HT1080 (cell line): ENCODE measurements at regions not wholly inside any gene's neighbourhood (a gene's known extent, or its start where the extent isn't known, plus 50 kb on each side); places are given as distances from the start of the nearest gene placed in this dataset.
A peak's percentile ranks its signal among the peaks of the same experiment; 100 is the strongest.

Source experiments
- DNase-seq: peaks from one replicate; pipeline ENCODE4 v3.0.0-alpha.2; 2015; ENCODE audit warnings: low read depth

DNA sequence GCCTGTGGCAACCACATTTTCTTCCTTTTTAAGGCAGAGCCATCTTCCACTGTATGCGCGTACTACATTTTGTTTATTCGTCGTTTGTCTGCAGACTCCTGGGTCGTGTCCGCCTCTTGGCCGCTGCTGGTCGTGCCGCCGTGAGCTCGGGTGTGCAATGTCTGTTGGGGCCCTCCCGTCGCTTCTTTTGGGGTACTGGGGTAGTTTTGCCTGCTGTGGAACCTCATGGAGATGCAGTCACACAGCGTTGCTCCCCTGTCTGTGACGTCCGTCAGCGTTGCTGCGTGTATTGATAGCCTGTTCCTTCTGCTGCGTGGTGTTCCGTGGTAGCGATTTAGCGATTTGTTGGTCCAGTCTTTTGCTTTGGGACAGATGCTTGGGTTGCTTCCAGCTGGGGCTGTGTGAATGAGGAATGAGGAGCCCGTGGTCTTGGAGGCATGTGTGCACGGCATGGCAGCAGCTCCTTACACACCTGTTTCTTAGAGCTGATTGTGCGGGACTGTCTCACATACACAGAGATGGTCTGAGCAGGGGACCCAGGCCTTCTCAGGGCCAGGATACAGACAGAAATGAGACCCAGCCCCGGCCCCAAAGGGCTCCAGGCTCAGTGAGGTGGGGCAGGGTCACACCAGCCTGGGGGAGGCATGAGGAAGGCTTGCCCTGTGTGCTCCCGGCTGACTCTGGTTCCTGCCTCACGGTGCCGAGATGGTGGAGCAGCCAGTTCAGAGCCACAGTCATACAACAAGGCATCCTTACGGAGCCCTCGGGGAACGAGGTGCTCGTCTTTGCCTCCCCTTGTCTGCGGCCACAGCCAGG, 78.4 kb upstream of the GSE1 start:
- no peak for DNase-seq

GRCh38 chr16:85535352-85536072, 77.6 kb upstream of the GSE1 start:
- no peak for DNase-seq

DNA sequence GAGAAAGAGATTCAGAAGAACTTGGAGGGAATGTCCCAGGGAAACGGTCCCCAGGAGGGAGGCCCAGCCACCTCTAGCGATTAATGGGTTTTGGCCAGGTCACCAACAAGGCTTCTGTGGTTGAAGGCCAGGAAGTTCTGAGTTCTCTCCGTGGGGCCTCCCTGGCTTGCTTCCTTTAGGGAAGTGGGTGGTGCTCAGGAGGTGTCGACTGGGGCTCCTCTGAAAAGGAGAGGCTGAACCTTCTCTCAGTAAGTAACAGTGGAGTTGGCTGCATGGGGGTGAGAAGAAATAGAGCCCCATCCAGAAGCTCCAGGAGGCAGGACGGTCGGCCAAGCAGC, 77.1 kb upstream of the GSE1 start:
- no peak for DNase-seq

DNA sequence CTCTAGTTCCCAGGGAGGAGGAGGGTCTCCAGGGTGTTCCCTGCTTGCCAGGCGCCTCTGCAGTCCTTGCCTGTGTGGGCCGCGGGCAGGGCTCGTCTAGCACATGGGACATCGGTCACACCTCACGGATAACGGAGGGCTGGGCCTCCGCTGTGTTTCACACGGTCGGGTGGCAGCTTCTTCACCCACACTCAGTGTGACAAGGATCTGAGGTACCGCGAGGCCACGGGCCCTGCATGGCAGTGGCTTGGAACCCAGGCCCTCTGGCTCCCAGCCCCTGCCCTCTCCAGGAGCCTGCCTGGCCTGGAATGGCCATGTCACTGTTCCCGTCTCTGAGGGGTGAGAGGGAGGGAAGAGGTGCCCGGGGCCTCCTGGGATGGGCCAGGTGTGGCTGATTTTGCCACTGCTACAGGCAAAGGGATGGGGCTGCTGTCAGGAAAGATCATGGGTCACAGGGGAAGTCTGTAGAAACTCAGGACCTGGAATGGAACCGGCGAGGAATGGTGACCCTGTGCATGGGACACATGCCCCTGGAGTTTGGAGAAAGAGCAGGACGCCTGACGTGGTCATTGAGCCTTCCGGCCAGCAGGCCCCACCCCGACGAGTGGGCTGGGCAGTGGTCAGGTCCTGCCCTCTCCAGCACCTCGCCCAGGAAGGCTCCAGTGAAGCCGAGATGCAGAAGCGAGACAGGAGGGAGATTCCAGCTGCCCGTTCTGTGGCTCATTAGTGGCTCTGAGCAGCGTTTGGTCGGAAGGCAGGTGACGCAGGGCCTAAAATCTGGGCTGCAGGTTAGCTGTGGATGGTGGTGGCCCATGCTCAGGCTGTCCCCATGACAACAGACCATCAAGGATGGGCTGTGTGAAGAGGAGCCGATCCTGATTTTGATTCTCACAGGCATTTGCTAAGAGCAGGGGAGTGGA, 76.5 kb upstream of the GSE1 start:
- DNase-seq = no peak

GRCh38 chr16:85537331-85537788, 75.8 kb upstream of the GSE1 start:
- DNase-seq = no peak

- no peak for DNase-seq
Observed at GRCh38 chr16:85537795-85538401, 75.2 kb upstream of the GSE1 start.

DNA sequence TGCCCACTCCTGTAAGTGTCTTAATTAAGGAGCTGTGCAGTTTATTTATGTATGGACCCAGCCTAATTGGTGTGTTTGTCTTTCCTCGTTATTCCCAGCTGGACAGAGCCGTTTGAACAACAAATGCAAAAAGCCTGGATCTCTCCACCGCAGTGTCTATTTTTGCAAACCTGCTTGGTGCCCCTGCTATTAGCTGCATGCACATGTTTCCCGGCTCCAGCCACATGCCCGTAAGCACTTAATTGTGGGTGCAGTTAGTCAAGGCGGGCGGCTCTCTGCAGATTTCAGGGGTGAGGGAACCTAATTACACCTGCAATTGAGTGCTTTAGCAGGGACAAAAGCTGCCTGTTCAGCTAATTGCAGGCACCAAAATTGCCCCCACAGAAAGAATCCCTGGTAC, 74.0 kb upstream of the GSE1 start:
- no peak for DNase-seq

DNA sequence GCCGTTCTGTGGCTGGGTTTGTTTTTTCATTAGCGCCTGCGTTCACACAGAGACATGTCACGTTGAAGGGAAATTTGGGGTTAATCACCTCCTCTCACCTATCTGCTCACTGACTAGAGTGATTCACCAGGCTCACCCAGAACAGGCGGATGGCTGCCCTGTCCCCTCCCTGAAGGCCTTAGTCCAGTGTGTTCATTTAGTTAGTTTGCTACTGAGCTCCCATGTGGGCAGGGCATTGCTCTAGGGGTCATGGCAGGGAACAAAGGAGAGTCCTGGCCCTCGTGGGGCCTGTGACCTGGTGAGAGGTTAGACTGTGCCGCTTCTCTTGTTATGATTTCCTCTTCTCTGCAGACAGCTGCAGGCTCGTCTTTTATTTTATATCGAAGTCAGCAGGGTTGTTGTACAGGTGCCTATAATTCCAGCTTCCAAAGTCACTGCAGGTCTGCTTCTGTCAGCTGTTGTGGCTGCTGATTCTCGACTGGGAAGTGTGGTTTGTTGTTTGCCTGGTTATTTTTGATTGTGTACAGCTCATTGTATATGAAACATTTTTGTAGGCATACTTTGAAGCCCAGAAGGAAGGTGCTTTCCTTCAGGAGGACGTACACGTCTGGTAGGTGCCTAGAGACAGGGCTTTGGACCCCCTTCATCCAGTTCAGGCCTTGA, 73.4 kb upstream of the GSE1 start:
- DNase-seq = no peak

DNA sequence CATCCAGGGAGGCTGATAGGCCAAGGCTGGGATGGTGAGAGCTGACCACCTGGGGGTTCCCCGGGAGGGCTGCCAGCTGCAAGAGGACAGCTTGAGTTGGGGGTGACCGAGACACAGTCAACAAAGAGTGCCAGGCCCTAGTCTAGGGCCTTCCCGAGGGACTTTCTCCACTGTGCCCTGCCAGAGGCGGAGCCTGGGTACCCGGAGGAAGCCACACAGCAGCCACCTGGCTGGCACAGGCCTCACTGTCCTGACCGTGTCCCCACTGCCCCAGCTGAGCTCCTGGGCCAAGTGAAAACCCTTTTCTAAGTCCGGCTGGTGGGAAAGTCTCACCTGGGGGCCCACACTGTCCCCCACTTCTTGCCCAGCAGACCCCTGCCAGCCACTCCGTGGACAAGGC, 71.9 kb upstream of the GSE1 start:
- DNase-seq = no peak

DNA sequence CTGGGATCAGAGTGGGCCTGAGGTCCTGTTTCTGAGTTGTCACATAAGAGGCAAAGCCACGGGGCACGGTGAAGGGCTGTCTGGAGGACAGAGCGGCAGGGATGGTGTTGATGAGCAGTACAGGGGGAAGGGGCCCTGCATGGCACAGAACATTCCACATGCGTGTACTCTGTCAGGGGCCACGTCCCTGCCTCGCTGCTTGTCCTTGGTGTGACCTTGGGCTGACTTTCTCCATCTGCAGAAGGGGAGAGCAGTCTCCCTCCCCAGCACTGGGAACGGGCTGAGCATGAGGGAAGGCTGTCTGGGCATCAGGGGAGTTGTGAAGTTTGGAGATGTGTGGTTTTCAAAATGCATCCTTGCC, 71.5 kb upstream of the GSE1 start:
- no peak for DNase-seq

DNA sequence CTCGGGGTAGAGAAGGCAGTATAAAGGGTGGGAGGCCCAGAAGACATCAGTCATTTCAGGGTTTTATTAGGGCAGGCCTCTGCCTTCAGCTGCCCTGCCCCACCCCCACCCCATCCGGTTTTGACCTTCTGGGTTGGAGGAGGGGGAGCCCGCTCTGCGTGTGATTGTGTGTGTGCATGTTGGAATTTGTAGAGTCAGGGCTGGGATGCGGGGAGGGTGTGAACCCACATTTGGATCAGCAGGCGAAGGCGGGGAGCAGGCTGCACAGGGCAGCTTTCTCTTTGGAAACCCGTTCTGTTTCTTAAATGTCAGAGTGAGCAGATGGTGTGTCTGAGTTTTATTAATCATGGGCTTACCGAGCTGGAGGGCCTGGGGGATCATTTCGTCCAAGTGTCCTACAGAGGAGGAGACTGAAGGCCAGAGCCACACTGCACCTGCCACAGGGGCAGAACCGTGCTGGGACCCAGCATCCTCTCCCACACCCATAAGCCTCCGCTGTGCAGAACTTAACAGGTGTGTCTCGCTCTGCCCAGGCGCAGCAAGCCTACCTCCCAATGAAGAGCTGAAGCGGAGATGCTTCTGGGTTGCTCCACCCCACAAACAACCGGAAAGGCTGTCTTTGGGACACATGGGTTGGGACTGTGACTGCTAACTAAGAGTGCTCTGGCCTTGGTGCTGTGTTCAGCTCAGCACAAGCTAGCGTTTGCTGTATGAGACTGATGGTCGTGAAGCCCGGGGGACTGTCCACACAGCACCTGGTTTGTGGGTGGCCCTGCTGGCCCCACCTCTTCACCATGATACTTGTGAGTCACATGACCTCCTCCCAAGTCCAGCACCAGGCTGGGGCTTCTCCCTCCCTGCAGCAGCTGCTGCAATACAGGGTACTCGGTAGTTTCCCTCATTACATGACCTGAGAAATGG, 70.9 kb upstream of the GSE1 start:
- DNase-seq = no peak

DNA sequence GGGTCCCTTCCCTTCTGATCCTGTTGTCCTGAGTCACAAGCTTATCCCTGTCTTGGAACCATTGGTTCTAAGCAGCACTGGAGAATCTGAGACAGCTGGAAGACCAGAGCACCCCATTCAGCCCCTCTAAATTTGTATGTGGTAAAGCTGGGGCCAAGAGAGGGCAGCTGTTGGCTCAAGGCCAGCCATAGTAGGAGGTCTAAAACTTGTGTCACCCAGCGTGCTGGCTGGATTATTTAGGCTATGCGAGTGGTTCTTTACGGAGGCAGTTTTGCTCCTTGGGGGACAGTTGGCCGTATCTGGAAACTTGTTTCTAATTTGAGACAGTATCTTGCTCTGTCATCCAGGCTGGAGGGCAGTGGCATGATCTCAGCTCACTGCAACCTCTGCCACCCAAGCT, 69.6 kb upstream of the GSE1 start:
- no peak for DNase-seq

DNA sequence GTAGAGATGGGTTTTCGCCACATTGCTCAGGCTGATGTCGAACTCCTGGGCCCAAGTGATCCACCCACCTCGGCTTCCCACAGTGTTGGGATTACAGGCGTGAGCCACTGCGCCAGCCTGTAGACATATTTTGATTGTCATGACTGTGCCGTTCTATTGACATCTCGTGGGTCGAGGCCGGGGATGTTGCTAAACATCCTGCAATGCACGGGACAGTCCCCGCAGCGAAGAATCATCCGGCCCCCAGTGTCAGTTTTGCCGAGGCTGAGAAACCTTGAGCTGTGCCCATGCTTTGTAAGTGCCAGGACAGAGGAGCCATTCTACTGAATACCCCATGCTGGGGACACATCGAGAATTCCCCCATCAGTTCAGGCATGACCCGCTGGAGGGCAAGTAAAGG, 69.1 kb upstream of the GSE1 start:
- DNase-seq = no peak

DNA sequence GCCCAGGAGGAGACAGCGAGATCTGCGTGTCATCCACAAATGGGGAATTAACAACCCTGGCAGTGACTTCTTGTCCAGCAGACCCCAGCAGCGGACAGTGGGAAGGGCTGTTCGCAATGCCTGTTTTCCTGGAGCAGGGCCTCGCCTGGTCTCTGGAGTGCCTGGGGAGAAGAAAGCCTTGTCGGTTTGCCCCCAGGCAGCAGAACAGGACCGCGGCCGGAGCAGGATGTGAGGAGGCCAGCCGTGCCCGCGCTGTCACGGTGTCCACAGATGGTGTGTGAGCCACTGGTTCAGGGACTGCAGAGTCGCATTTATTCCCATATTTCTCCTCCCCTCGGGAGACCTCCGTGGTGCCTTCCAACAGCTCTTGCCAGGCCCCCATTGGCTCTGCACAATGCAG, 68.5 kb upstream of the GSE1 start:
- DNase-seq = no peak

DNA sequence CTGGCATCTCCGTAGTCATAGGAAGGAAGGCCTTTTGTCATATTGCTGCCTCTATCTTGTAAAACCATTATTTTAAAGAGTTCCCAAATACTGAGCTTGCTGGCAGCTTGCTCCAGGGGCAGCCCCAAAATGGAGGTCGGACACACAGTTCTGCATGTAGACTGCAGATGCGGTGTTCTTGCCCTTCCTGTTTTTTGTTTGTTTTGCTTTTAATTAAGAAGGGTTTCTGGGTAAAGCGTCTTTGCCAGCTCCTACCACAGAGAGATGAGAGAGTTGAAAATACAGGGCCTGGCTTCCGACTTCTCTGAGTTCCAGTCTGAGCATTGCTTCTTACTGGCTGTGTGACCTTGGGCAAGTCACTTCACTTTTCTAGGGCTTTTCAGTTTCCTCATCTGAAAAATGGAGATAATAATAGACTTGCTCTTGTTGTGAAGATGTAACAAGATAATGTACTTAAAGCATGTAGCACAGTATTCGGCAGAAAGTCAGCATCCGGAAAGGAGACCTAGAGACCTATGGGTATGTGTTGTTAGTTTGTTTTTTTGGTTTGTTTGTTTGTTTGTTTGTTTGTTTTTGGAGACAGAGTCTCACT, 67.8 kb upstream of the GSE1 start:
- no peak for DNase-seq

GRCh38 chr16:85546585-85547447, 66.3 kb upstream of the GSE1 start:
- DNase-seq = peak; percentile 14

DNA sequence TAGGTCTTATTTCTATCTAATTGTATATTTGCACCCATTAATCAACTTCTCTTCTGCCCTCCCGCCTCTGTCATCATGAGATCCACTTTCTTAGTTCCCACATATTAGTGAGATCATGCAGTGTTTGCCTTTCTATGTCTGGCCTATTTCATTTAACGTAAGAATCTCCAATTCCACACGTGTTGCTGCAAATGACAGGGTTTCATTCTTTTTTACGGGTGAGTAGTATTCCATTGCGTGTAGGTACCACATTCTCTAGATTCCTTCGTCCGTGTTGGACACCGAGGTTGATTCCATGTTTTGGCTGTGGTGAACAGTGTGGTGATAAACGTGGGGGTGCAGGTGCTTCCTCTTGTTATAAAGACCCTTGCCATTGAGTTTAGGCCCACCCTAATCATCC, 64.7 kb upstream of the GSE1 start:
- DNase-seq = no peak

DNA sequence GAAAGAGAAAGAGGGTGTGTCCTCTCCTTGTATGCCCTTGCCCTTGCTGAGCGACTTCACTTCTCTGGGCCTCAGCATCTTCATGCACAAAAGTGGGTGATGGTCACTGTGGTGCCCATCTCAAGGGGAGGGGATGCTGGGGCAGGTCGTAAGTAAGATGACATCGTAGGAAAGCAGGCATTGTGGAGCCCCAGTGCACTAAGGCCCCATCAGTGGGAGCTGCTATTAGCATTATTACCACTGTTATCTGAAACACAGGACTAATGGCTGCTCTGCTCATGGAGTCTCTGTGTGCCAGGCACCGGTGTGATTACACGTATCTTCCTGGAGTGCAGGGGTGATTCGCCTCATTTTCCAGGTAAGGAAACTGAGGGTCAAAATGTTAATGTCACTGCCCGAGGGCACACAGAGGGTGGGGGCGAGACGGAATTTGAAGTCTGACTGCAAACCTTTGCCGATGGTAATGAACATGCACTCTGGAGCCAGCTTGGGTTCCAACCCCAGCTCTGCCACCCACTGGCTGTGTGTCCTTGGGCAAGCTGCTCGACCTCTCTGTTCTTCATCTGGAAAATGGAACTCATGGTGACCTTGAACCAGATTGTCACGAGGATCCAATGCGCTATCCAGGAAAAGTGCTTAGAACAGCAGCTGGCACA, 63.2 kb upstream of the GSE1 start:
- DNase-seq = no peak
